T47D (cell line): ENCODE measurements at regions not wholly inside any gene's neighbourhood (a gene's known extent, or its start where the extent isn't known, plus 50 kb on each side); places are given as distances from the start of the nearest gene placed in this dataset.

Source experiments
- DNase-seq, 2 experiments: peaks; one replicate each; pipeline versions ENCODE4 v3.0.0 to v3.0.0-alpha.2; 2011 to 2012; ENCODE audit warnings: low read depth in 1 of 2, low spot score in 1 of 2
- JUND ChIP-seq: IDR thresholded peaks from 2 replicates; pipeline ENCODE4 v1.6.1; 2012; ENCODE audit warnings: low read depth
- in situ Hi-C: cut with HindIII; loops from 2 replicates; pipeline ENCODE4 v1.10.0; 2016; ENCODE audit warnings: low sequenced_read_pairs, low pct_unique_long_range_greater_than_20kb

GRCh38 chr13:40168425-40169166 is 497.8 kb downstream of the FOXO1 start:
- DNase-seq, result no peak
- TF ChIP-seq JUND, result no peak
- in situ Hi-C loops, result no loop called here

- no peak for TF ChIP-seq JUND
- in situ Hi-C loops, result no loop called here
- DNase-seq, result no peak
Observed at GRCh38 chr13:40169476-40169875, 497.0 kb downstream of the FOXO1 start.

- TF ChIP-seq JUND, result no peak
- no peak for DNase-seq
- in situ Hi-C loops, result no loop called here
Observed at GRCh38 chr13:40170091-40170490, 496.4 kb downstream of the FOXO1 start.

GRCh38 chr13:40170982-40171381 is 495.5 kb downstream of the FOXO1 start:
- TF ChIP-seq JUND, result no peak
- in situ Hi-C loops, result no loop called here
- DNase-seq, result no peak

GRCh38 chr13:40171566-40171965 is 494.9 kb downstream of the FOXO1 start:
- no peak for TF ChIP-seq JUND
- in situ Hi-C loops, result no loop called here
- no peak for DNase-seq

- no peak for TF ChIP-seq JUND
- in situ Hi-C loops, result no loop called here
- DNase-seq, result no peak
Observed at GRCh38 chr13:40172149-40172591, 494.3 kb downstream of the FOXO1 start.

GRCh38 chr13:40172878-40173277 is 493.6 kb downstream of the FOXO1 start:
- in situ Hi-C loops, result no loop called here
- no peak for TF ChIP-seq JUND

GRCh38 chr13:40175639-40176038 is 490.8 kb downstream of the FOXO1 start:
- TF ChIP-seq JUND, result no peak
- in situ Hi-C loops, result no loop called here
- no peak for DNase-seq

More at GRCh38 chr13:40172878-40173277, 493.6 kb downstream of the FOXO1 start:
- DNase-seq, result no peak

- DNase-seq, result no peak
- in situ Hi-C loops, result no loop called here
- TF ChIP-seq JUND, result no peak
Observed at GRCh38 chr13:40176242-40176641, 490.2 kb downstream of the FOXO1 start.

GRCh38 chr13:40178130-40178529 is 488.3 kb downstream of the FOXO1 start:
- DNase-seq, result no peak
- TF ChIP-seq JUND, result no peak
- in situ Hi-C loops, result no loop called here

GRCh38 chr13:40179445-40180281 is 486.8 kb downstream of the FOXO1 start:
- in situ Hi-C loops, result no loop called here
- DNase-seq, result no peak
- no peak for TF ChIP-seq JUND

- no peak for TF ChIP-seq JUND
- no peak for DNase-seq
- in situ Hi-C loops, result no loop called here
Observed at GRCh38 chr13:40180776-40181175, 485.7 kb downstream of the FOXO1 start.

GRCh38 chr13:40181203-40181845 is 485.1 kb downstream of the FOXO1 start:
- in situ Hi-C loops, result no loop called here
- DNase-seq, result no peak
- TF ChIP-seq JUND, result no peak
